ENCODE measurements at regions not wholly inside any gene's neighbourhood (a gene's known extent, or its start where the extent isn't known, plus 50 kb on each side); places are given as distances from the start of the nearest gene placed in this dataset.

DNA sequence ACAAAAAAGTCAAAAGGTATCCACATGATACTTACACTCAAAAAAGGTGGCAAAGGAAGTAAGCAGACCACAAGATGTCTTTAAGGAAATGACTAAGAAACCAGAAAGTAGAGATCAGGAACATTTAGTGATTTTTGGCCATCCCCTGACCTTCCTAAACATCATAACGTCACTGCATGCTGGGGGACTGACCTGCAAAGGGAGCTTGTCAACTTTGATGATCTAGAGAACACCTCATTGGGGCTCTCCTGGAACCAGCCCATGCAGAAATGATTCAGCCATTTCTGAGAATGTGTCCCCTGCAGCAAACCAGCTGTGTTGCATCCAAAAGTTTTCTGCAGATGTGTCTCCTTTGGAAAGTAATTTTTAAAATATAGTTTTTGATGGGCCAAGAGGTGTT is 152.2 kb upstream of the RASSF8 start:
- no peak for TF ChIP-seq CTCF (conservative IDR thresholded peaks at IDR 0.05; ENCODE audit: low read depth, low read length)
- no peak for TF ChIP-seq EZH2 (IDR thresholded peaks at IDR 0.05; ENCODE audit: low read length, unreplicated experiment)
- TF ChIP-seq EZH2phosphoT487 (IDR thresholded peaks at IDR 0.05; ENCODE audit: borderline replicate concordance, low read length) = no peak
